OCI-LY1 (cell line): ENCODE measurements at regions not wholly inside any gene's neighbourhood (a gene's known extent, or its start where the extent isn't known, plus 50 kb on each side); places are given as distances from the start of the nearest gene placed in this dataset.

Source experiments
- EZH2 ChIP-seq: fragments of 200-600 bp; sonication (generic), shearing (Covaris generic); IDR thresholded peaks from 2 replicates; pipeline ENCODE4 v1.8.0; 2017; ENCODE audit warnings: borderline replicate concordance, mixed run types, mild to moderate bottlenecking, antibody characterized with exemption, low read length, moderate library complexity, mixed read lengths
- TF ChIP-seq, protein P1 (sequence below): fragments of 200-600 bp; sonication (generic), shearing (Covaris generic); IDR thresholded peaks from 2 replicates; pipeline ENCODE4 v1.5.1; 2017; ENCODE audit warnings: mild to moderate bottlenecking, antibody characterized with exemption, low read length, moderate library complexity, mixed read lengths

DNA sequence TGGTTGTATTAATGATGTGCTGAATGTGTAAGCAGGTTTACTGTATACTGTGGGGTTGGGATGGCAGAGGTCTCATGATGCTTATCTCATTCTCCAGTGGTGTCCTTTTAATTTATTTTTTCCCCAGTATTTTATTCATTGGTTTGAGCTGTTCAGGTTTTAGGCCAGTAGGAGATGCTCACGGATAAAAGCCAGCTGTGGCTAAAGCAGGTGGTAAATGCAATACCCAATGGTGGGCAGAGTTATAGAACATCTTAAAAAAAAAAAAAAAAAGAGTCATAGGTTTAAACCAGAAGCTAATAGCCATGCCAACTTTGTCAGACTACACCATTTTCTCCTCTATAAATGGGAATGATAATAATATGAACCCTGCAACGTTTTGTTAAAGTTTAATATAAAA lies 57.8 kb upstream of the NEUROD1 start:
- TF ChIP-seq, protein P1, sequence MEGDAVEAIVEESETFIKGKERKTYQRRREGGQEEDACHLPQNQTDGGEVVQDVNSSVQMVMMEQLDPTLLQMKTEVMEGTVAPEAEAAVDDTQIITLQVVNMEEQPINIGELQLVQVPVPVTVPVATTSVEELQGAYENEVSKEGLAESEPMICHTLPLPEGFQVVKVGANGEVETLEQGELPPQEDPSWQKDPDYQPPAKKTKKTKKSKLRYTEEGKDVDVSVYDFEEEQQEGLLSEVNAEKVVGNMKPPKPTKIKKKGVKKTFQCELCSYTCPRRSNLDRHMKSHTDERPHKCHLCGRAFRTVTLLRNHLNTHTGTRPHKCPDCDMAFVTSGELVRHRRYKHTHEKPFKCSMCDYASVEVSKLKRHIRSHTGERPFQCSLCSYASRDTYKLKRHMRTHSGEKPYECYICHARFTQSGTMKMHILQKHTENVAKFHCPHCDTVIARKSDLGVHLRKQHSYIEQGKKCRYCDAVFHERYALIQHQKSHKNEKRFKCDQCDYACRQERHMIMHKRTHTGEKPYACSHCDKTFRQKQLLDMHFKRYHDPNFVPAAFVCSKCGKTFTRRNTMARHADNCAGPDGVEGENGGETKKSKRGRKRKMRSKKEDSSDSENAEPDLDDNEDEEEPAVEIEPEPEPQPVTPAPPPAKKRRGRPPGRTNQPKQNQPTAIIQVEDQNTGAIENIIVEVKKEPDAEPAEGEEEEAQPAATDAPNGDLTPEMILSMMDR: peak; percentile 19; the same call in 1 of the 2 replicates
- TF ChIP-seq EZH2: no peak
